ENCODE measurements at regions not wholly inside any gene's neighbourhood (a gene's known extent, or its start where the extent isn't known, plus 50 kb on each side); places are given as distances from the start of the nearest gene placed in this dataset.

- TF ChIP-seq CTCF (IDR thresholded peaks at IDR 0.05), result no peak
- no peak for TF ChIP-seq POLR2A (IDR thresholded peaks at IDR 0.05)
- no peak for TF ChIP-seq EP300 (IDR thresholded peaks at IDR 0.05)
These were observed 89.2 kb downstream of the IRX1 start for GRCh38 chr5:3684771-3685354.

Measured in ovary (tissue), 3 donors.